NCI-H1694 (cell line): ENCODE measurements at regions not wholly inside any gene's neighbourhood (a gene's known extent, or its start where the extent isn't known, plus 50 kb on each side); places are given as distances from the start of the nearest gene placed in this dataset.

Source experiments
- DNase-seq: peaks from one replicate; lab custom pipeline; 2025; lab: John Stamatoyannopoulos, UW

- no peak for DNase-seq
Measured at GRCh38 chr4:162352580-162353107, 188.8 kb upstream of the FSTL5 start.

GRCh38 chr4:162350331-162350730, 186.5 kb upstream of the FSTL5 start:
- DNase-seq, result no peak

GRCh38 chr4:162349395-162349794, 185.6 kb upstream of the FSTL5 start:
- no peak for DNase-seq

GRCh38 chr4:162347842-162348213, 184.0 kb upstream of the FSTL5 start:
- no peak for DNase-seq

- DNase-seq, result no peak
Measured at GRCh38 chr4:162347156-162347841, 183.5 kb upstream of the FSTL5 start.

GRCh38 chr4:162343967-162344366, 180.2 kb upstream of the FSTL5 start:
- no peak for DNase-seq

- no peak for DNase-seq
Measured at GRCh38 chr4:162341533-162341932, 177.7 kb upstream of the FSTL5 start.

GRCh38 chr4:162323919-162324318, 160.1 kb upstream of the FSTL5 start:
- DNase-seq, result no peak

- no peak for DNase-seq
Measured at GRCh38 chr4:162322054-162322453, 158.3 kb upstream of the FSTL5 start.

GRCh38 chr4:162285753-162286152, 122.0 kb upstream of the FSTL5 start:
- DNase-seq, result no peak

GRCh38 chr4:162282684-162283083, 118.9 kb upstream of the FSTL5 start:
- no peak for DNase-seq

- no peak for DNase-seq
Measured at GRCh38 chr4:162274354-162274753, 110.6 kb upstream of the FSTL5 start.

- no peak for DNase-seq
Measured at GRCh38 chr4:162272215-162272614, 108.4 kb upstream of the FSTL5 start.

GRCh38 chr4:162268911-162269310, 105.1 kb upstream of the FSTL5 start:
- no peak for DNase-seq

GRCh38 chr4:162265802-162266201, 102.0 kb upstream of the FSTL5 start:
- no peak for DNase-seq

- no peak for DNase-seq
Measured at GRCh38 chr4:162245051-162245450, 81.3 kb upstream of the FSTL5 start.

GRCh38 chr4:162241857-162242256, 78.1 kb upstream of the FSTL5 start:
- no peak for DNase-seq

GRCh38 chr4:162239992-162240769, 76.4 kb upstream of the FSTL5 start:
- DNase-seq, result no peak

- no peak for DNase-seq
Measured at GRCh38 chr4:162237676-162238075, 73.9 kb upstream of the FSTL5 start.

GRCh38 chr4:162234595-162234994, 70.8 kb upstream of the FSTL5 start:
- no peak for DNase-seq

- DNase-seq, result no peak
Measured at GRCh38 chr4:162232349-162232748, 68.5 kb upstream of the FSTL5 start.

- no peak for DNase-seq
Measured at GRCh38 chr4:162229670-162230069, 65.9 kb upstream of the FSTL5 start.

GRCh38 chr4:162221148-162221547, 57.3 kb upstream of the FSTL5 start:
- DNase-seq, result no peak
